ENCODE measurements at regions not wholly inside any gene's neighbourhood (a gene's known extent, or its start where the extent isn't known, plus 50 kb on each side); places are given as distances from the start of the nearest gene placed in this dataset.
"Not testable (repeated sequence)": the region's sequence is repeated elsewhere in the genome, so short reads cannot be mapped to it uniquely, and the experiment has no call there.

- TF ChIP-seq, protein P1, sequence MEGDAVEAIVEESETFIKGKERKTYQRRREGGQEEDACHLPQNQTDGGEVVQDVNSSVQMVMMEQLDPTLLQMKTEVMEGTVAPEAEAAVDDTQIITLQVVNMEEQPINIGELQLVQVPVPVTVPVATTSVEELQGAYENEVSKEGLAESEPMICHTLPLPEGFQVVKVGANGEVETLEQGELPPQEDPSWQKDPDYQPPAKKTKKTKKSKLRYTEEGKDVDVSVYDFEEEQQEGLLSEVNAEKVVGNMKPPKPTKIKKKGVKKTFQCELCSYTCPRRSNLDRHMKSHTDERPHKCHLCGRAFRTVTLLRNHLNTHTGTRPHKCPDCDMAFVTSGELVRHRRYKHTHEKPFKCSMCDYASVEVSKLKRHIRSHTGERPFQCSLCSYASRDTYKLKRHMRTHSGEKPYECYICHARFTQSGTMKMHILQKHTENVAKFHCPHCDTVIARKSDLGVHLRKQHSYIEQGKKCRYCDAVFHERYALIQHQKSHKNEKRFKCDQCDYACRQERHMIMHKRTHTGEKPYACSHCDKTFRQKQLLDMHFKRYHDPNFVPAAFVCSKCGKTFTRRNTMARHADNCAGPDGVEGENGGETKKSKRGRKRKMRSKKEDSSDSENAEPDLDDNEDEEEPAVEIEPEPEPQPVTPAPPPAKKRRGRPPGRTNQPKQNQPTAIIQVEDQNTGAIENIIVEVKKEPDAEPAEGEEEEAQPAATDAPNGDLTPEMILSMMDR (IDR thresholded peaks at IDR 0.05) = no peak
- Histone ChIP-seq H3K9me3 (peaks cover 12% of the 10 kb centered on the region), H3K27me3 (ENCODE audit: low read depth) (no peaks in the 10 kb centered on the region), H3K4me3 (no peak overlapping the region), H3K36me3 (no peaks in the 10 kb centered on the region), H3K4me1 (no peaks in the 10 kb centered on the region), H3K27ac (no peak overlapping the region)
- no peak for ATAC-seq
- intact Hi-C loops (cut with DNase I) = no loop called here
- DNase-seq = no peak
These were observed 329.3 kb downstream of the GPD2 start for GRCh38 chr2:156765450-156765849.

- Histone ChIP-seq H3K36me3 (no peaks in the 10 kb centered on the region), H3K4me3 (no peak overlapping the region), H3K4me1 (no peaks in the 10 kb centered on the region), H3K27me3 (ENCODE audit: low read depth) (no peaks in the 10 kb centered on the region), H3K27ac (no peak overlapping the region), H3K9me3 (peaks cover 9% of the 10 kb centered on the region)
- no peak for ATAC-seq
- no peak for DNase-seq
- TF ChIP-seq, protein P1 (IDR thresholded peaks at IDR 0.05) = no peak
- intact Hi-C loops (cut with DNase I) = no loop called here
These were observed 333.6 kb downstream of the GPD2 start for GRCh38 chr2:156769802-156770201.

GRCh38 chr2:156778916-156779315 lies 342.7 kb downstream of the GPD2 start:
- no peaks in the 10 kb centered on the region for H3K36me3 ChIP-seq
- no peaks in the 10 kb centered on the region for H3K4me1 ChIP-seq
- H3K27ac ChIP-seq = no peak overlapping the region
- DNase-seq = no peak
- no peaks in the 10 kb centered on the region for H3K9me3 ChIP-seq
- no peak for ATAC-seq
- TF ChIP-seq, protein P1 (IDR thresholded peaks at IDR 0.05) = no peak
- no peak overlapping the region for H3K4me3 ChIP-seq
- intact Hi-C loops (cut with DNase I) = no loop called here
- no peaks in the 10 kb centered on the region for H3K27me3 ChIP-seq (ENCODE audit: low read depth)

- no peaks in the 10 kb centered on the region for H3K27me3 ChIP-seq (ENCODE audit: low read depth)
- H3K9me3 ChIP-seq = no peaks in the 10 kb centered on the region
- no peaks in the 10 kb centered on the region for H3K36me3 ChIP-seq
- H3K4me3 ChIP-seq = no peak overlapping the region
- H3K27ac ChIP-seq = no peak overlapping the region
- intact Hi-C loops (cut with DNase I) = no loop called here
- TF ChIP-seq, protein P1 (IDR thresholded peaks at IDR 0.05) = no peak
- no peak for ATAC-seq
- no peak for DNase-seq
- H3K4me1 ChIP-seq = no peaks in the 10 kb centered on the region
These were observed 343.4 kb downstream of the GPD2 start for GRCh38 chr2:156779416-156780120.

DNA sequence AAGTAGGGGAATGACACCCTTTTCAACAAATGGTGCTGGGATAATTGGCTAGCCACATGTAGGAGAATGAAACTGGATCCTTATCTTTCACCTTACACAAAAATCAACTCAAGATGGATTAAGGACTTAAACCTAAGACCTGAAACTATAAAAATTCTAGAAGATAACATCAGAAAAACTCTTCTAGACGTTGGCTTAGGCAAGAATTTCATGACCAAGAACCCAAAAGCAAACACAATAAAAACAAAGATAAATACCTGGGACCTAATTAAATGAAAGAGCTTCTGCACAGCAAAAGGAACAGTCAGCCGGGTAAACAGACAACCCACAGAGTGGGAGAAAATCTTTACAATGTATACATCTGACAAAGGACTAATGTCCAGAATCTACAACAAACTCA lies 345.5 kb downstream of the GPD2 start:
- H3K4me1 ChIP-seq; ATAC-seq; H3K27me3 ChIP-seq (ENCODE audit: low read depth); H3K9me3 ChIP-seq; H3K27ac ChIP-seq; H3K36me3 ChIP-seq; DNase-seq; H3K4me3 ChIP-seq; intact Hi-C loops (cut with DNase I): not testable (repeated sequence)

- Histone ChIP-seq H3K36me3 (no peaks in the 10 kb centered on the region), H3K9me3 (no peaks in the 10 kb centered on the region), H3K27ac (no peak overlapping the region), H3K4me3 (no peak overlapping the region), H3K4me1 (no peaks in the 10 kb centered on the region), H3K27me3 (ENCODE audit: low read depth) (no peaks in the 10 kb centered on the region)
- no peak for ATAC-seq
- no peak for DNase-seq
- TF ChIP-seq, protein P1 (IDR thresholded peaks at IDR 0.05) = no peak
- intact Hi-C loops (cut with DNase I) = no loop called here
These were observed 348.0 kb downstream of the GPD2 start for GRCh38 chr2:156784020-156784701.

Data from lower lobe of right lung (tissue), 2 donors.